GM12878 (cell line): ENCODE measurements at regions not wholly inside any gene's neighbourhood (a gene's known extent, or its start where the extent isn't known, plus 50 kb on each side); places are given as distances from the start of the nearest gene placed in this dataset.

Experiments
- ATAC-seq: fragments of 200-7000 bp; cut with Tn5 transposase; 3 replicates; pipeline ENCODE4 v1.9.1; 2020; ENCODE audit warnings: mild to moderate bottlenecking, moderate library complexity
- BruUV-seq: library from RNA; stranded (reverse); fragments of 400-500 nt; replicated peaks from 2 replicates; lab custom pipeline; 2021; lab: Mats Ljungman, UMichigan
- CTCF ChIA-PET: fragments of 300-600 bp; sonication (Branson Sonifier 250); formaldehyde crosslinking; extraction: SDS; loops from one replicate; lab custom pipeline; 2021; ENCODE audit warnings: inconsistent platforms; lab: Yijun Ruan, JAX
- POLR2A ChIA-PET: fragments of 350-600 bp; formaldehyde crosslinking; extraction: SDS; loops from one replicate; lab custom pipeline; 2021; ENCODE audit warnings: inconsistent platforms; lab: Charles Lee
- RAD21 ChIA-PET: fragments of 300-600 bp; sonication (Branson Sonifier 250); formaldehyde crosslinking; loops from one replicate; lab custom pipeline; 2023; ENCODE audit warnings: antibody characterized with exemption; ENCODE audit not compliant: unreplicated experiment; lab: Charles Lee
- SMC1A ChIA-PET: fragments of 300-600 bp; sonication (Branson Sonifier 250); formaldehyde crosslinking; loops from one replicate; lab custom pipeline; 2023; ENCODE audit not compliant: unreplicated experiment, uncharacterized antibody; lab: Charles Lee
- DNase-seq: peaks from one replicate; pipeline ENCODE4 v3.0.0-alpha.2; 2011; ENCODE audit warnings: low read depth, low spot score
- FAIRE-seq: peaks from 3 replicates; lab custom pipeline; 2011; peaks lifted over from hg19 to GRCh38; lab: Jason Lieb, UNC
- H2AFZ ChIP-seq: 2 replicates; pipeline ENCODE4 v1.6.0; 2011; ENCODE audit warnings: low read depth, low read length, control low read depth; ENCODE audit not compliant: control insufficient read depth
- H3K27ac ChIP-seq: 2 replicates; pipeline ENCODE4 v1.5.1; 2011; ENCODE audit warnings: control low read depth; ENCODE audit not compliant: control insufficient read depth, insufficient read depth
- H3K27me3 ChIP-seq, 2 experiments: replicated peaks in 1 of 2; 2 replicates each; pipeline versions ENCODE4 v1.6.0 to v1.6.1; 2011; ENCODE audit warnings: low read length in 1 of 2; ENCODE audit not compliant: control insufficient read depth in 2 of 2, insufficient read depth in 2 of 2
- H3K36me3 ChIP-seq, 2 experiments: 2 replicates each; pipeline ENCODE4 v1.5.1; 2011; ENCODE audit warnings: low read length in 1 of 2; ENCODE audit not compliant: control insufficient read depth in 2 of 2, insufficient read depth in 2 of 2
- H3K4me1 ChIP-seq: 2 replicates; pipeline ENCODE4 v1.6.1; 2011; ENCODE audit warnings: mild to moderate bottlenecking, low read length, moderate library complexity, mixed read lengths; ENCODE audit not compliant: control insufficient read depth, insufficient read depth
- H3K4me2 ChIP-seq: 2 replicates; pipeline ENCODE4 v1.6.0; 2011; ENCODE audit warnings: control low read depth; ENCODE audit not compliant: control insufficient read depth, insufficient read depth
- H3K4me3 ChIP-seq: fragments of 200-600 bp; sonication (generic); 2 replicates; pipeline ENCODE4 v1.5.1; 2016
- H3K79me2 ChIP-seq: 2 replicates; pipeline ENCODE4 v1.6.0; 2011; ENCODE audit warnings: low read length; ENCODE audit not compliant: control insufficient read depth, insufficient read depth
- H3K9ac ChIP-seq: 2 replicates; pipeline ENCODE4 v1.8.0; 2011; ENCODE audit warnings: low read length, control low read depth, mixed read lengths; ENCODE audit not compliant: control insufficient read depth, insufficient read depth
- H3K9me3 ChIP-seq: replicated peaks from 3 replicates; pipeline ENCODE4 v1.5.1; 2011; ENCODE audit warnings: mild to moderate bottlenecking, low read length; ENCODE audit not compliant: control insufficient read depth, insufficient read depth
- H4K20me1 ChIP-seq: 2 replicates; pipeline ENCODE4 v1.6.0; 2011; ENCODE audit not compliant: control insufficient read depth, insufficient read depth
- BHLHE40 ChIP-seq, 2 experiments: fragments of 450-650 bp in 1 of 2; IDR thresholded peaks; 2 replicates each; pipeline ENCODE4 v1.6.1; 2011 to 2017; ENCODE audit warnings: low read depth in 2 of 2, borderline replicate concordance in 1 of 2, improper control_type of control experiment in 1 of 2, low read length in 1 of 2, mild to moderate bottlenecking in 1 of 2
- BRCA1 ChIP-seq: IDR thresholded peaks from 2 replicates; pipeline ENCODE4 v1.6.1; 2011; ENCODE audit warnings: low read depth, low read length, improper control_type of control experiment
- CBX3 ChIP-seq: fragments of 200-600 bp; sonication (generic); IDR thresholded peaks from 2 replicates; pipeline ENCODE4 v1.6.1; 2016; ENCODE audit warnings: low read depth, borderline replicate concordance
- CREB1 ChIP-seq: IDR thresholded peaks from 2 replicates; pipeline ENCODE4 v1.6.1; 2012; ENCODE audit warnings: low read depth, mild to moderate bottlenecking, inconsistent platforms
- IKZF1 ChIP-seq: fragments of 450-650 bp; conservative IDR thresholded peaks from 2 replicates; pipeline ENCODE4 v1.6.1; 2017; ENCODE audit warnings: antibody characterized with exemption, mild to moderate bottlenecking
- MTA2 ChIP-seq: fragments of 450-650 bp; IDR thresholded peaks from 2 replicates; pipeline ENCODE4 v1.6.1; 2016; ENCODE audit warnings: low read depth, mild to moderate bottlenecking, moderate library complexity
- NBN ChIP-seq: fragments of 450-650 bp; IDR thresholded peaks from 2 replicates; pipeline ENCODE4 v1.6.1; 2016
- NFYB ChIP-seq: IDR thresholded peaks from 2 replicates; pipeline ENCODE4 v1.6.1; 2011; ENCODE audit warnings: low read depth, mild to moderate bottlenecking, low read length, improper control_type of control experiment, moderate library complexity; ENCODE audit not compliant: insufficient read depth
- PAX8 ChIP-seq: fragments of 450-650 bp; IDR thresholded peaks from 2 replicates; pipeline ENCODE4 v1.6.1; 2017; ENCODE audit warnings: mild to moderate bottlenecking, moderate library complexity
- POLR2AphosphoS5 ChIP-seq: IDR thresholded peaks from 2 replicates; pipeline ENCODE4 v1.6.1; 2011; ENCODE audit warnings: mild to moderate bottlenecking, low read length, inconsistent platforms
- RAD21 ChIP-seq: IDR thresholded peaks from 2 replicates; pipeline ENCODE4 v1.6.1; 2011; ENCODE audit warnings: mild to moderate bottlenecking, low read depth, low read length, moderate library complexity; ENCODE audit not compliant: insufficient read depth
- TCF3 ChIP-seq: IDR thresholded peaks from 2 replicates; pipeline ENCODE4 v1.6.1; 2012; ENCODE audit warnings: low read depth, mild to moderate bottlenecking, low read length, borderline replicate concordance; ENCODE audit not compliant: insufficient read depth
- ZBED1 ChIP-seq: IDR thresholded peaks from 2 replicates; pipeline ENCODE4 v1.6.1; 2016; ENCODE audit warnings: borderline replicate concordance
- ZZZ3 ChIP-seq: IDR thresholded peaks from 2 replicates; pipeline ENCODE4 v1.6.1; 2011; ENCODE audit warnings: low read depth; ENCODE audit not compliant: control insufficient read depth, insufficient read length
- WGBS: methylation state at CpG from one replicate; pipeline ENCODE4 v1.1.6; 2016; ENCODE audit warnings: low lambda C conversion rate; ENCODE audit not compliant: insufficient replicate concordance, insufficient coverage; ENCODE audit errors: missing lambda C conversion rate; 5-methylcytosine and 5-hydroxymethylcytosine counted together
- in situ Hi-C: fragments of 300-500 bp; cut with MboI; formaldehyde crosslinking; loops from 9 replicates; pipeline ENCODE4 v1.14.3; 2018; ENCODE audit warnings: mixed read lengths
- intact Hi-C: fragments of 100-400 bp; cut with micrococcal nuclease; formaldehyde crosslinking; loops from one replicate; pipeline ENCODE4 v1.14.2; 2022; ENCODE audit not compliant: unreplicated experiment

DNA sequence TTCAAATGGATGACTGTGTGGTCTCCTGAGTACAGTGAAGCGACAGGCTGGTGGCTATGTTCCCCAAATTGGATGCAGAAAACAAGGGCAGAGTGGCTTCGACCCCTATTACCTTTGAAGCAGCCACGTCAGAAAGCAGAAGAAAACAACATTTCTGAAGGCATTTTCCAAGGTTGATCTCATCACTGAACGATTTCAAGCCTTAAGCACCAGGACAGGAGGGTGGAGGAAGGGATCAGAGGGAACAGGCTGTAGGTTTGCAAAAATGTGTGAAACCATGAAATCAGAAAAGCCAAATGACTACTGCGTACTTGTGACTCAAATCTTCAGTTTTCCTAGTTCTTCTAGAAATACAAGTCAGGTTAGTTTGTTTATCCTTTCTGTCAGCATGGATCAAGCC, 181.0 kb upstream of the TMEM106B start:
- in situ Hi-C loops: no loop called here
- no peak overlapping the region for H3K4me2 ChIP-seq
- H3K27ac ChIP-seq: no peak overlapping the region
- intact Hi-C loops: no loop called here
- ChIA-PET RAD21 (no interaction called here), POLR2A (no interaction called here), SMC1A (no interaction called here), CTCF (no interaction called here)
- no peaks in the 10 kb centered on the region; a peak in 1 of 4 replicates for H3K27me3 ChIP-seq
- no peak for ATAC-seq
- no peaks in the 10 kb centered on the region for H4K20me1 ChIP-seq
- no peak overlapping the region for H2AFZ ChIP-seq
- H3K36me3 ChIP-seq: no peaks in the 10 kb centered on the region
- no peak overlapping the region for H3K9ac ChIP-seq
- no peak for TF ChIP-seq POLR2AphosphoS5
- no peak for TF ChIP-seq TCF3
- TF ChIP-seq CREB1: no peak
- TF ChIP-seq PAX8: no peak
- no peak for TF ChIP-seq CBX3
- TF ChIP-seq BHLHE40 (IDR thresholded peaks at IDR 0.05; ENCODE audit: borderline replicate concordance in 1 of 2, low read depth in 2 of 2, low read length in 1 of 2): no peak
- no peak for TF ChIP-seq ZBED1
- no peak for TF ChIP-seq MTA2
- no peak for TF ChIP-seq ZZZ3
- no peak for TF ChIP-seq NBN
- TF ChIP-seq IKZF1: no peak
- TF ChIP-seq BRCA1: no peak
- TF ChIP-seq RAD21: no peak
- no peak for TF ChIP-seq NFYB
- no peak for DNase-seq
- no peaks in the 10 kb centered on the region for H3K4me1 ChIP-seq
- FAIRE-seq: no peak
- 5% methylated on average over 5 of the region's 5 CpGs for WGBS
- BruUV-seq: no TSS peak
- H3K4me3 ChIP-seq: no peak overlapping the region
- H3K79me2 ChIP-seq: no peaks in the 10 kb centered on the region
- H3K9me3 ChIP-seq: no peaks in the 10 kb centered on the region
